ENCODE measurements at regions not wholly inside any gene's neighbourhood (a gene's known extent, or its start where the extent isn't known, plus 50 kb on each side); places are given as distances from the start of the nearest gene placed in this dataset.

- H3K27me3 ChIP-seq (ENCODE audit: insufficient read depth, low read depth, low read length), result no peaks in the 10 kb centered on the region
- no peak for TF ChIP-seq RAD21 (conservative IDR thresholded peaks at IDR 0.05)
- no peak for TF ChIP-seq POLR2AphosphoS5 (IDR thresholded peaks at IDR 0.05)
- no peak for TF ChIP-seq SMC3 (conservative IDR thresholded peaks at IDR 0.05; ENCODE audit: poor library complexity)
- TF ChIP-seq CTCF (IDR thresholded peaks at IDR 0.05; ENCODE audit: poor library complexity, severe bottlenecking), result no peak
- no peak for TF ChIP-seq REST (IDR thresholded peaks at IDR 0.05; ENCODE audit: borderline replicate concordance)
- TF ChIP-seq TAF1 (IDR thresholded peaks at IDR 0.05; ENCODE audit: low read depth), result no peak
- H3F3A ChIP-seq (ENCODE audit: insufficient read depth, low read length, poor library complexity, severe bottlenecking), result no peaks in the 10 kb centered on the region
- H4K20me1 ChIP-seq (ENCODE audit: insufficient read depth), result no peaks in the 10 kb centered on the region
- H3K4me2 ChIP-seq (ENCODE audit: low read length), result no peak overlapping the region
- H3K36me3 ChIP-seq (ENCODE audit: insufficient read depth, low read length), result no peaks in the 10 kb centered on the region
- no peak overlapping the region for H3K27ac ChIP-seq (ENCODE audit: low read length)
- H3K9ac ChIP-seq (ENCODE audit: low read length), result no peak overlapping the region
- no peak overlapping the region for H2AFZ ChIP-seq (ENCODE audit: low read depth, low read length)
- no peaks in the 10 kb centered on the region for H3K9me2 ChIP-seq (ENCODE audit: insufficient read depth, low read length)
- no peaks in the 10 kb centered on the region for H3K79me2 ChIP-seq (replicated peaks; ENCODE audit: insufficient read depth, low read length)
- no peak overlapping the region for H3K4me3 ChIP-seq (ENCODE audit: low read length)
- no peaks in the 10 kb centered on the region for H3K9me3 ChIP-seq (ENCODE audit: low read length)
Measured at GRCh38 chr2:220963930-220964329, 608.2 kb downstream of the EPHA4 start.

GRCh38 chr2:220966636-220967035 lies 605.5 kb downstream of the EPHA4 start:
- H3K27ac ChIP-seq (ENCODE audit: low read length), result no peak overlapping the region
- H4K20me1 ChIP-seq (ENCODE audit: insufficient read depth), result no peaks in the 10 kb centered on the region
- H2AFZ ChIP-seq (ENCODE audit: low read depth, low read length), result no peak overlapping the region
- no peaks in the 10 kb centered on the region for H3F3A ChIP-seq (ENCODE audit: insufficient read depth, low read length, poor library complexity, severe bottlenecking)
- H3K9ac ChIP-seq (ENCODE audit: low read length), result no peak overlapping the region
- no peaks in the 10 kb centered on the region for H3K79me2 ChIP-seq (replicated peaks; ENCODE audit: insufficient read depth, low read length)
- no peaks in the 10 kb centered on the region for H3K9me3 ChIP-seq (ENCODE audit: low read length)
- H3K4me2 ChIP-seq (ENCODE audit: low read length), result no peak overlapping the region
- no peaks in the 10 kb centered on the region for H3K27me3 ChIP-seq (ENCODE audit: insufficient read depth, low read depth, low read length)
- H3K36me3 ChIP-seq (ENCODE audit: insufficient read depth, low read length), result no peaks in the 10 kb centered on the region
- H3K4me3 ChIP-seq (ENCODE audit: low read length), result no peak overlapping the region
- TF ChIP-seq RAD21 (conservative IDR thresholded peaks at IDR 0.05), result no peak
- no peak for TF ChIP-seq EZH2 (IDR thresholded peaks at IDR 0.05; ENCODE audit: borderline replicate concordance, insufficient read depth, low read length, poor library complexity, severe bottlenecking)
- no peak for TF ChIP-seq MXI1 (conservative IDR thresholded peaks at IDR 0.05; ENCODE audit: poor library complexity, severe bottlenecking)
- no peak for TF ChIP-seq POLR2AphosphoS5 (IDR thresholded peaks at IDR 0.05)
- no peak for TF ChIP-seq EP300 (conservative IDR thresholded peaks at IDR 0.05; ENCODE audit: poor library complexity, severe bottlenecking)
- TF ChIP-seq TAF1 (IDR thresholded peaks at IDR 0.05; ENCODE audit: low read depth), result no peak
- no peak for TF ChIP-seq SMC3 (conservative IDR thresholded peaks at IDR 0.05; ENCODE audit: poor library complexity)
- no peak for TF ChIP-seq REST (IDR thresholded peaks at IDR 0.05; ENCODE audit: borderline replicate concordance)
- TF ChIP-seq CTCF (IDR thresholded peaks at IDR 0.05; ENCODE audit: poor library complexity, severe bottlenecking), result no peak
- H3K9me2 ChIP-seq (ENCODE audit: insufficient read depth, low read length), result no peaks in the 10 kb centered on the region
